HFF-Myc (cell line): ENCODE measurements at regions not wholly inside any gene's neighbourhood (a gene's known extent, or its start where the extent isn't known, plus 50 kb on each side); places are given as distances from the start of the nearest gene placed in this dataset.
"Not testable (repeated sequence)": the region's sequence is repeated elsewhere in the genome, so short reads cannot be mapped to it uniquely, and the experiment has no call there.

ENCODE experiments used
- DNase-seq: peaks from one replicate; pipeline ENCODE4 v3.0.0-alpha.2; 2011; ENCODE audit warnings: low read depth; ENCODE audit errors: extremely low read depth
- H3K4me3 ChIP-seq: replicated peaks from 2 replicates; pipeline ENCODE4 v1.5.1; 2011; ENCODE audit warnings: low read depth, mild to moderate bottlenecking, control low read depth, low read length
- CTCF ChIP-seq: IDR thresholded peaks from 2 replicates; pipeline ENCODE4 v1.5.1; 2012; ENCODE audit warnings: mild to moderate bottlenecking, low read depth, low read length, control low read depth; ENCODE audit errors: missing control alignments

DNA sequence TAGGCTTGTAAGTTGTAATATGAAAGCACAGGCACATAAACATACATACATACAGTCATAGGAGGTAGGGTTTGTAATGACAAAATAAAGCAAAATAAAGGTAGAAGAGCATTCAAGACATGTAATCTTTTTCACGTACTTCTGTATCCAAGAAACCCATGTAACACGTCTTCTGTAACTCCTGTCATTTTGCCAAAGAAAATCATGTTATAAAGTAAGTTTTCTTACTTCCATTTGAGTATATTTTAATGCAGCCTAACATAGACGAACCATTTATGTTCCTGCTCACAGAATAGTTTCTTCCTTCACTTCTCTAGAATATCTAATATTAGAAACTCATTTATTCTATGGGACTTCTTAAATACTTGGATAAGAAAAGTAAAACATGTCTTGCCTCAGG, 1884.0 kb upstream of the CELF4 start:
- DNase-seq: no peak
- H3K4me3 ChIP-seq: no peak overlapping the region
- TF ChIP-seq CTCF: no peak

GRCh38 chr18:39448942-39449341, 1883.3 kb upstream of the CELF4 start:
- H3K4me3 ChIP-seq: no peak overlapping the region
- no peak for TF ChIP-seq CTCF
- no peak for DNase-seq

DNA sequence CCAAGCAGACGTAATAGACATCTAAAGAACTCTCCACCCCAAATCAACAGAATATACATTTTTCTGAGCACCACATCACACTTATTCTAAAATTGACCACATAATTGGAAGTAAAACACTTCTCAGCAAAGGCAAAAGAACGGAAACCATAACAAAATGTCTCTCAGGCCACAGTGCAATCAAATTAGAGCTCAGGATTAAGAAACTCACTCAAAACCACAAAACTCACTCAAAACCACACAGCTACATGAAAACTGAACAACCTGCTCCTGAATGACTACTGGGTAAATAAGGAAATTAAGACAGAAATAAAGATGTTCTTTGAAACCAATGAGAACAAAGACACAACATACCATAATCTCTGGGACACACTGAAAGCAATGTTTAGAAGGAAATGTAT, 1879.4 kb upstream of the CELF4 start:
- H3K4me3 ChIP-seq, DNase-seq: not testable (repeated sequence)

DNA sequence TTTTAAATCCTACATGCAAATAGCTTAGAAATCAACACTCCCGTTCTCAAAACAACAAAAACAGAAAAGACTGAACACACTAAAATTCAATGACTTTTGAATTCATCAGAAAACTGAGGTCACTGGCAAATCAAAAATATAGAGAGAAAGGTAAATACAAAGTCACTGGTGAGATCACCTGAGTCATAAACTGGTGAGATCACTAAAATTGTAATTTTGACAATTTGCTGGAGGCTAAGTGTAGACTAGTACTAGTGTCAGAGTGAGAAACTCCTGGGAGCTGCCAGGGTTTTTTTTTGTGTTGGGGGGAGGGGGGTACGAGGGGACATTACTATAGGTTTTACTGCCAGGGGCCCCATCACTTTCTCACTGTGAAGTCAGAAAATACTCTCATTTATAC, 1876.0 kb upstream of the CELF4 start:
- no peak for DNase-seq
- TF ChIP-seq CTCF: no peak
- no peak overlapping the region for H3K4me3 ChIP-seq

DNA sequence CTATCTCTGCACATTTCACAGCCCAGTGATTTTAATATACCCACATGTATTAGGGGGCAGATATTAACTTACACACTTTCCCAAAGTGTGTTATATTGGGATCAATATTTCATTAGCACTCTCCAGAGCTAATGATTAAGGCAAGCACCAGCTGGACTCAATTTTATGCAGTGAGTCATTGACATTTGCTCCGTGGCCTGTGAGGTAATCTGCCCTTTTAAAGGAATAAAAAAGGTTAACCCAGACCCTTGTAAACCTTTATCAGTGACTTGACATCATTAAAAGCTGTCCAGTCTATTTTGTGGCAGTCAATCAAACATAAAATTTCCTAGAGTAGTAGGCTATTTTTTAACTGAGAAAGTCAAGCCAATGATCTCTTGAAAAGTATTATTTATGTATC, 1870.4 kb upstream of the CELF4 start:
- no peak overlapping the region for H3K4me3 ChIP-seq
- no peak for DNase-seq
- TF ChIP-seq CTCF: no peak

DNA sequence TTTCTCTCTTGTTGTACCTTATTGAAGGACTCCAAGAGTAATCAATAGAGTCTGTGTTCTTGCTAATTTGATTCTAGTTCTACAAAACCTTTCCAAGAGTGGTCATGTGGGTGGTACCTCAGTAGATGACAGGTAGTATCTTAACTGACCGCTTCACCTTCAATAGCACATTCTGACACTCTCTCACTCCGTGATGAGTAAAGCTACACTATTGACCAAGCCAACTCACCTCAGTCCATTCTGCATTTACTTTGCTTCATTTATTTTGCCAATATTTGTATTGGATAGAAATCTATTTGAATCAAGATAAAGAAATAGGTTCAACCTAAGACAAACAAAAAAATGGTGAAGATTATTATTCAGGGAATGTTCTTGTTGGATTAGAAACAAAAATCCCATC, 1869.6 kb upstream of the CELF4 start:
- H3K4me3 ChIP-seq: no peak overlapping the region
- no peak for TF ChIP-seq CTCF
- DNase-seq: no peak

DNA sequence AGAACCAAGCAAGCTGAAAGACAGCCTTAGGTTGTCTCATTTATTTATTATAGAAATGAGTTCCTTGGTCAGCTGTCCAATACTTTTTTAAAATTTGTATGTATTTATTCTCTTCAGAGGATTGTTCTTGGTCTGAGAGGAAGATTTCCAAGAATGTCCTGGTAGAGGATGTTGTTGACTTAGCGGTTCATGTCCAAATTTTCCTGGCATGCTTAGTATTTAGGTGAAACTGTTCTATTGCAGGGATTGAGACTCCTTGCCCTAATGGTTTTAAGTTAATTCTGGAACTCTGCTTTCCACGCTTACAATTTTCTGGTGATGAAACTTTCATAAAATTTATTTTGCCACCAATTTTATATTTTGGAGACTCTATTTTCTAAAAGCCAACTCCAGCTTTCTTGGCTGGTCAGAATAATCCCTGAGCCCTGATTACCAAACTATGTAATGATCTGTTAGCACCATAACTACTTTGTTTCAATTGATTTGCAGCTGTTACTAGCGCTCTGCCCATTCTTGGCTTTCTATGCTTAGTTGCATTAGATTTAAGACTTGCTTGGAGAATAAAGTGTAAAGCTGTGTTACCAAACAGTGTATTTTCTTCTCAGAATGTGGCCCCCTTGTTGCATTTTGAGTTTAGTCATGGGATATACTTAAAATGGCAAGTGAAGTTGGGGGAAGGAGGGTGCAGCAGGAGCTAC, 1868.8 kb upstream of the CELF4 start:
- no peak for DNase-seq
- no peak for TF ChIP-seq CTCF
- H3K4me3 ChIP-seq: no peak overlapping the region
